Spleen (tissue), 11 donors: ENCODE measurements at regions not wholly inside any gene's neighbourhood (a gene's known extent, or its start where the extent isn't known, plus 50 kb on each side); places are given as distances from the start of the nearest gene placed in this dataset.

Experiments used
- DNase-seq: peaks from one replicate; pipeline ENCODE4 v3.0.0-alpha.2; 2020
- H3K27ac ChIP-seq, 8 donors: fragments of 200-600 bp; sonication (generic) in 7 of 8; 1 replicate in 4 of 8; 2 replicates in 4 of 8; pipeline versions ENCODE4 v1.5.0 to v1.8.0; 2016 to 2021; ENCODE audit warnings: inconsistent platforms in 4 of 8, mild to moderate bottlenecking in 4 of 8, moderate library complexity in 1 of 8
- H3K27me3 ChIP-seq, 7 donors: fragments of 200-600 bp; sonication (generic) in 6 of 7; replicated peaks in 1 of 7; 1 replicate in 4 of 7; 2 replicates in 3 of 7; pipeline versions ENCODE4 v1.5.0 to v1.8.0; 2016 to 2021; ENCODE audit warnings: inconsistent platforms in 3 of 7, mild to moderate bottlenecking in 1 of 7
- H3K36me3 ChIP-seq, 6 donors: fragments of 200-600 bp; sonication (generic) in 5 of 6; 1 replicate in 4 of 6; 2 replicates in 2 of 6; pipeline versions ENCODE4 v1.5.0 to v1.8.0; 2016 to 2021; ENCODE audit warnings: inconsistent platforms in 2 of 6
- H3K4me1 ChIP-seq, 6 donors: fragments of 200-600 bp; sonication (generic) in 5 of 6; 1 replicate in 3 of 6; 2 replicates in 3 of 6; pipeline versions ENCODE4 v1.5.0 to v1.8.0; 2016 to 2021; ENCODE audit warnings: inconsistent platforms in 3 of 6
- H3K4me3 ChIP-seq, 8 donors: fragments of 200-600 bp; sonication (generic) in 7 of 8; 1 replicate in 4 of 8; 2 replicates in 4 of 8; pipeline versions ENCODE4 v1.5.0 to v1.8.0; 2016 to 2021; ENCODE audit warnings: inconsistent platforms in 4 of 8, mild to moderate bottlenecking in 4 of 8, moderate library complexity in 2 of 8
- H3K9me3 ChIP-seq, 8 donors: fragments of 200-600 bp; sonication (generic) in 7 of 8; 1 replicate in 4 of 8; 2 replicates in 4 of 8; pipeline versions ENCODE4 v1.5.0 to v1.8.0; 2016 to 2021; ENCODE audit warnings: inconsistent platforms in 4 of 8
- CTCF ChIP-seq, 11 experiments: fragments of 200-600 bp in 7 of 11; fragments of 450-650 bp in 4 of 11; sonication (generic) in 4 of 11; IDR thresholded peaks in 8 of 11; conservative IDR thresholded peaks in 3 of 11; 1 replicate in 7 of 11; 2 replicates in 4 of 11; pipeline versions ENCODE4 v1.4.0 to v1.8.0; 2016 to 2021; ENCODE audit warnings: antibody characterized with exemption in 11 of 11, inconsistent platforms in 4 of 11, mild to moderate bottlenecking in 1 of 11
- POLR2A ChIP-seq, 3 donors: fragments of 450-650 bp; IDR thresholded peaks; one replicate each; pipeline ENCODE4 v1.5.1; 2017; ENCODE audit warnings: antibody characterized with exemption in 3 of 3, mild to moderate bottlenecking in 1 of 3
- POLR2AphosphoS5 ChIP-seq, 3 donors: sonication (generic); formaldehyde crosslinking; IDR thresholded peaks; one replicate each; pipeline ENCODE4 v1.5.1; 2017; ENCODE audit warnings: antibody characterized with exemption in 3 of 3
- WGBS, 5 donors: extraction: QIAGEN DNeasy Blood & Tissue Kit in 3 of 5; methylation state at CpG; one replicate each; pipeline versions ENCODE4 v1.1.5 to v1.1.7; 2013 to 2018; 5-methylcytosine and 5-hydroxymethylcytosine counted together
- intact Hi-C: fragments of 100-400 bp; cut with DNase I; formaldehyde crosslinking; loops from one replicate; pipeline ENCODE4 v1.15.0; 2023; ENCODE audit warnings: low total_unique reads
- donor health status: healthy with polysubstance abuse.
- donor health status: DM: no; HTN: no; CAD: no; lungs with moderate emphysema.
- donor health status: DM: no; HTN: no; CAD: no.
- donor health status: Bipolar disorder and iron deficiency.
- donor health status: healthy.
- donor health status: DM: no; HTN: no; CAD: no.
- donor health status: DM: yes; HTN: yes; CAD: no.

- Histone ChIP-seq H3K4me3 (no peak overlapping the region), H3K27ac (no peak overlapping the region), H3K9me3 (peaks cover 0 to 8% (median 0%) of the 10 kb centered on the region in 8 donors), H3K27me3 (no peaks in the 10 kb centered on the region), H3K4me1 (no peaks in the 10 kb centered on the region), H3K36me3 (no peaks in the 10 kb centered on the region)
- no peak for DNase-seq
- 87 to 91% (median 89%) methylated on average over 1 of the region's 1 CpG for WGBS, 5 donors
- intact Hi-C loops, result no loop called here
- no peak for TF ChIP-seq CTCF (IDR thresholded peaks at IDR 0.05 in 8 of 11, conservative IDR thresholded peaks at IDR 0.05 in 3 of 11)
- TF ChIP-seq POLR2A (IDR thresholded peaks at IDR 0.05), result no peak
- TF ChIP-seq POLR2AphosphoS5 (IDR thresholded peaks at IDR 0.05), result no peak
These were observed 665.0 kb upstream of the RGMB start for GRCh38 chr5:98108497-98108896.

- no peak overlapping the region for H3K4me3 ChIP-seq
- no peaks in the 10 kb centered on the region for H3K36me3 ChIP-seq
- WGBS, 5 donors, result 49 to 77% (median 64%) methylated on average over 2 of the region's 2 CpGs
- no peaks in the 10 kb centered on the region for H3K4me1 ChIP-seq
- H3K27me3 ChIP-seq, result no peaks in the 10 kb centered on the region
- no peak overlapping the region for H3K27ac ChIP-seq
- no peak for DNase-seq
- peaks cover 0 to 15% (median 0%) of the 10 kb centered on the region in 8 donors for H3K9me3 ChIP-seq
- TF ChIP-seq CTCF (IDR thresholded peaks at IDR 0.05 in 8 of 11, conservative IDR thresholded peaks at IDR 0.05 in 3 of 11), result no peak
- no peak for TF ChIP-seq POLR2AphosphoS5 (IDR thresholded peaks at IDR 0.05)
- TF ChIP-seq POLR2A (IDR thresholded peaks at IDR 0.05), result no peak
- intact Hi-C loops, result no loop called here
These were observed 663.9 kb upstream of the RGMB start for GRCh38 chr5:98109561-98110006.

- no peaks in the 10 kb centered on the region for H3K4me1 ChIP-seq
- WGBS, 5 donors, result 53 to 76% (median 64%) methylated on average over 4 of the region's 4 CpGs
- no peak for TF ChIP-seq POLR2AphosphoS5 (IDR thresholded peaks at IDR 0.05)
- no peak for TF ChIP-seq CTCF (IDR thresholded peaks at IDR 0.05 in 8 of 11, conservative IDR thresholded peaks at IDR 0.05 in 3 of 11)
- TF ChIP-seq POLR2A (IDR thresholded peaks at IDR 0.05), result no peak
- H3K27ac ChIP-seq, result no peak overlapping the region
- no peak for DNase-seq
- no peaks in the 10 kb centered on the region for H3K36me3 ChIP-seq
- H3K27me3 ChIP-seq, result no peaks in the 10 kb centered on the region
- H3K9me3 ChIP-seq, result peaks cover 0 to 18% (median 0%) of the 10 kb centered on the region in 8 donors
- H3K4me3 ChIP-seq, result no peak overlapping the region
- intact Hi-C loops, result no loop called here
These were observed 663.2 kb upstream of the RGMB start for GRCh38 chr5:98110282-98110691.

GRCh38 chr5:98110791-98111190 is 662.7 kb upstream of the RGMB start:
- H3K9me3 ChIP-seq, result peaks cover 0 to 18% (median 0%) of the 10 kb centered on the region in 8 donors
- no peak overlapping the region for H3K27ac ChIP-seq
- no peaks in the 10 kb centered on the region for H3K27me3 ChIP-seq
- H3K4me1 ChIP-seq, result no peaks in the 10 kb centered on the region
- no peaks in the 10 kb centered on the region for H3K36me3 ChIP-seq
- no peak for DNase-seq
- no peak overlapping the region for H3K4me3 ChIP-seq
- intact Hi-C loops, result no loop called here
- 55 to 79% (median 68%) methylated on average over 4 of the region's 4 CpGs for WGBS, 5 donors
- TF ChIP-seq POLR2AphosphoS5 (IDR thresholded peaks at IDR 0.05) (no peak), POLR2A (IDR thresholded peaks at IDR 0.05) (no peak), CTCF (IDR thresholded peaks at IDR 0.05 in 8 of 11, conservative IDR thresholded peaks at IDR 0.05 in 3 of 11) (no peak)
